LHCN-M2 (cell line): ENCODE measurements at regions not wholly inside any gene's neighbourhood (a gene's known extent, or its start where the extent isn't known, plus 50 kb on each side); places are given as distances from the start of the nearest gene placed in this dataset.
A peak's percentile ranks its signal among the peaks of the same experiment; 100 is the strongest.

Experiments used
- DNase-seq: peaks from one replicate; pipeline ENCODE4 v3.0.0-alpha.2; 2012; ENCODE audit warnings: low read depth

DNA sequence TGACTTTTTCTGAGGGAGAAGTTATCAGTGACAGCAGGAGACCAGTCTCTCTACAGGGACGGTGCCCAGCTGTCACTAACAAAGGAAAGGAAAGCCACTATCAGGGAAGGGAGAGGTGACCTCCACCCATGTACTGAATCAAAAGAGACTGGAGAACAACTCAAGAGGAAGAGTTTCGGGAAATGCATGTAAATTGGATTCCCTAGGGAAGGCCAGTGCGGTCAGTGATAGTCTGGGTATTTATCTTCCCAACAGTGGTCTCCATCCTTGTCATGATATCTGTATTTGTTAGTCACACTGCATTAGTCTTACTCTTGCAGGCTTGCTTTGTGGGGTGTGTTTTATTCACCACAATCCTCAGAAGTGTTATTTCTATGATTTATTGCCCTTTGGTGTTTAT is 193.4 kb upstream of the KIRREL3 start:
- no peak for DNase-seq

DNA sequence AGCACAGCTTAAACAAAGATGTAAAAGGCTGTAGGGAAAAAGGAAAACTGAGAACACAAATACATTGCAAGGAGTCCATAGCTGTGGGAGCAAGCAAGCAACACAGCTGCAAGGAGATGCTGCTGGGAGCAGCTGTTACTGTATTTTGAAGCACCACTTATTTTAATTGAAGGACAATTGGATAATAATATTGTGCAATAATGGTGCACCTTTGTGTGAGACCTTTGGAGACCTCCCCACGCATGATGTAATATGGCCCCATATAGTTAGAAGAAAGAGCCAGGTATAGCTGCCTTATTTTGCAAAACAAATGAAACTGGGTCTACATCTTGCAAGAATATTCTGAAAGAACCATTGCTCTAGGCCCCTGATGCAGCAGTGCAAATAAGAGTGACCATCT is 191.1 kb upstream of the KIRREL3 start:
- DNase-seq, result no peak

DNA sequence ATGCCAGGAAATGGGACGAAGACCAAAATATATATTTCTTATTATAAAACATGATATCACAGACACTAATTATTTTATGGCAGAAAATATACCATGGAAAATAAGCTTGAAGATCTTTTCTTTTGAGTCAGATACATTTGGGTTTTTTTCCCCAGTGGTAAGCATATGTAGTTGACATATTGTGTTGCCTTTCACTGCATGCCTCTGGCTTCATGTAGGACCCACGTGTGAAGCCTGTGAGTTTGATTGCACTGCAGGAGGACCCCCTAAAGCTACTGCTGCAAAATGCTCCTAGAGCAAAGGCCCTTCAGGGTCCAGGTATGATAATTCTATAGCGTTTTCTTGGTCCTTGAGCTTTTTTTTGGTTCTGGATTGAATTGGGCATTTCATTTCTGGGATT is 190.7 kb upstream of the KIRREL3 start:
- no peak for DNase-seq

DNA sequence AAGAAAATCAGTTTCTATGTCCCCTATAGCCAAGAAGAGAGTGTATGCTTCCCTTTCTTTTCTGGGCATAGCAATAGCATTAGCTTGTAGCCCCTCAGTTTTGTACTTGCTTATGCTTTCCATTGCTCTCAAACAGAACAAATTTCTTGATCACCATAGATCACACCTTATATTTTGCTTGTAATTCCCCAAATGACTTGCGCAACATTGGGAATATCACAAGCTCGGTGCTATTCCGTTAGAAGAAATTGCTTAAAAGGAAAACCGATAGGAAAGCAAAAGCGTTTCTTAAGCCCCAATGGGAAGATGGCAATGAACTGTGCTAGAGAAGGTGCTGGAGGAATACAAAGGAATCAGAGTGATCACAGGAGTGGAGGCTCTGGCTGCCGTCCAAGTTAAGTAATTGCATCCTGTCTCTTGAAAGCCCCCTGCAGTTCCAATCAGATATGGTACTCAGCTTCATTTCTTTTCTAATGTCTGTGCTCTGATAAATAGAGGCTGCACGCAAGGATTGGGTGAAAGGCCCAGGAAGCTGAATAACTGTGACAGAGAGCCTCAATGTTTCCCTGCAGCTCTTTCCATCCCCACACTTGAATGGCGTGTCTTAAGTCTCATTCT is 182.1 kb upstream of the KIRREL3 start:
- no peak for DNase-seq

DNA sequence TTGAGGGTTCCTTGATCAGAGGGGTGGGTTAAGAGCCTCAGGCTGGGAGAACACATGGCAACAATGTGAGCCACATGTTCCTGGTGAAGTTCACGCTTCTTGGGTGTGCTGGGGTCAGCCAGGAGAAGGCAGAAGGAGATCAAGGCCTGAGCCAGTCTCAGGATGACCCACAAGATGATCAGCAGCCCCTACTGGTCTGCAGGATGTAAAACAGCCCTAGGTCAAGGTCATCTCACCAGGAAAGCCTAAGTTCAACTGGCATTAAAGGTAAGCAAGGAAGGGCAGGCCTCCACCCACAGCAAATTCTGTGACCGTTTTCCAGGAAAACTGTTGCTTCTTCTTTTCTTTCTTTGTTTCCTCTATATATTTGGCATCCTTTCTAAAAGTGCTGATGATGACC is 156.7 kb upstream of the KIRREL3 start:
- no peak for DNase-seq

DNA sequence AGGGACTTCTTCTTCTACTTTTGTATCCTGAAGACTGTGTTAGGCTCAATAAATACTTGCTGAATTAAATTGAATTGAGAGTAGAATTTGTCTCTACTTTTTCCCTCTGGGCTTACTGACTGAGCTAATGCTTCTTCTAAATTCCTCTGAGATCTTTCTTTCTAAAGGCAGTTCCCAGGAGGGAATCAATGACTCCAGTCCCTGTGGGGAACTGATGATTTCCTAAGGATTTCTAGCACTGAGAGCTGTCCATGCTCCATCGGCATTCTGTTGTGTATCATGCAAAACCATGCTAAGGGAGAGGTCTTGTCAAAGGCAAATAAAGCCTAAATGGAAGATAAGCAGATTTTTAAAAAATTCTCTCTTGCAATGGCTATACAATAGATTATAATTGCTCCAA is 148.8 kb upstream of the KIRREL3 start:
- no peak for DNase-seq

DNA sequence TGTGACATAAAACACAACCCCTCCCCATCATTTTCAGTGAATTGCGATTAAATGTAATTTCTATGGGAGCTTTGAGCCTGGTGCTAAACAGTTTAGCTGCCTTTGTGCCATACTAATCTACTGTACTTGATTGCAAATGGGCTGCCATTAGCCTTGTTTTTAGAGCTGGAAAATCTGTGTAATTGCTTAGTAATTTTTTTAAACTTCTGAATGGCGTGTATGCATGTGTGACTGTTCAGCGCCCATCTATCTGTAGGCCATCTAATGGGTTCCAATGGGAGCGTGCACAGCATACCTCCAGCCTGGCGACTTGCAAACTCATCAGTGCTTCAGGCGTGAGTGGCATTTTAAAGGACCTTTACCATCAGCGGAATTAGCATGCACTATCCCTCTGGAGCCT is 142.7 kb upstream of the KIRREL3 start:
- DNase-seq, result no peak

DNA sequence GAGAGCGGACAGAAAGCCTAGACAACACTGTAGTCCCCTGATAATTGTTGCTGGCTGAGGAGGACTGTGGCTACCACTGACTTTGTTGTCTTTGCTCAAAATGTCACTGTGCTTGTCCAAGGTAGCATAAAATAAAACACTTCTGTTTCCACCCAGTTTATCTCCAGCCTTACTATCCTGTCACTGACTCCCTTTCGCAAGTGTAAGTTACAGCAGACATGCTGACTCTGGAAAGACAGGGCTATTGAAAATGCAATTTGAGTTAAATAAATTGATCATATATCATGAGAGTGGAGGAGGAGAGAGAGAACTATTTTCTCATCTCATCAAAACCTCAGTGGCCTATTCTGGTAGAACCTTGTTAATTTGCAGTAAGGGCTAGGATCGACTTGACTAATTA is 138.0 kb upstream of the KIRREL3 start:
- no peak for DNase-seq

DNA sequence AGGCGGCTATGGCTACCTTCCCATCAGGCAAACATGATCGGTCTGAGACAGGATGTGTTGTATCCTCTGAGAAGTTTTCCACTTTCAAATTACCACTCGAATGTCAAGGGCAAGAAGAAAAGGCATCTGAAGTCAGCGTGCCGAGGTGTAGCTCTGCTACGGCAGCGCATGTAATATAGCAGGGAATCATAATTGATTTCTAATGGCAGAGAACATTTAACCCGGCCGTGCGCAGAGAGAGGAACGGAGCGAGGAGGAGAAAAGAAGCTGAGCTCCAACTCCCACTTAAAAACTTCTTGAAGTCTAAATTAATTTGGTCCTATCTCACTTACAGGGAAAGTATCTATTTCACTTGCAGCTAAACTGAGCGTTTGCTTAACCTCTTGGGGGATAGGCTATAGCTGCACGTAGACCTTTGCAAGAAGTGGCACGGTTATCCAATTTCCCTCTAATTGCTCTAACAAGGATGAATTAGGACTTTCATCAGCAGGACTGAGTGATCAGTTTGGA is 137.3 kb upstream of the KIRREL3 start:
- no peak for DNase-seq

DNA sequence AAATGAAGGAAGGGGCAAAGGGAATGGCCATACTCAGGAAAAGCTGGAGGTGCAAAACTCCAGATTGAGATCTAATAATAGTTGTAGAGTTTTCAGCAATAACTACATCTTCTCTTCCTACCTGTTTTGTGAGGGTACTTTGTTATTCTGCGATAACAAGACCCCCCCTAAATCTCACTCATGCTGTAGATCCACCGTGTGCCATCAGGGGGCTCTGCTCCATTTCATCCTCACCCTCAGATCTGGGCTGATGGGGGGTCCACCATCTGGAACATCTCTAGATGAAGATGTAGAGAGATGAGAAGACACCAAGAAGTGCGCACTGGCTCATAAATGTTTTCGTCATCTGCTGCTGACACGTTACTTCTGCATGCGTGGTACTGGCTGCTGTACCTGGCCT is 135.9 kb upstream of the KIRREL3 start:
- no peak for DNase-seq

DNA sequence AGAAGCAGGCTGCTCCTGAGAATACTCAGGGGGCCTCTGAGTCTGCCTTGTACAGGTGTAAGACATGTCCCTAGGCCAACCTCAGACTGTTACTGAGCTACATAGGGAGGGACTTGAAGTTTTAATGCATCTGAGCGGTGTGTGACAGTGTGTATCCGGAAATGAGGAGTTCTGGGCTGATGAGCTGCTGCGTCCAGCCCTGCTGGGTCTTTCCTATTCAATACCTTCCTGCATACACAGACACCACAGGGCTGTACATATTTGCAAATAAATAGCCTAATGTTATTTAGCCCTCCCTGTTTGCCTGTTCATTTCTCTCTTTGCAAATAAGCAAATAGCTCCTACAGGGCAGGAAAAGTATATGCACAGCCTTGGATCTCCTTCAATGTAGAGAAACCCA is 134.7 kb upstream of the KIRREL3 start:
- no peak for DNase-seq

DNA sequence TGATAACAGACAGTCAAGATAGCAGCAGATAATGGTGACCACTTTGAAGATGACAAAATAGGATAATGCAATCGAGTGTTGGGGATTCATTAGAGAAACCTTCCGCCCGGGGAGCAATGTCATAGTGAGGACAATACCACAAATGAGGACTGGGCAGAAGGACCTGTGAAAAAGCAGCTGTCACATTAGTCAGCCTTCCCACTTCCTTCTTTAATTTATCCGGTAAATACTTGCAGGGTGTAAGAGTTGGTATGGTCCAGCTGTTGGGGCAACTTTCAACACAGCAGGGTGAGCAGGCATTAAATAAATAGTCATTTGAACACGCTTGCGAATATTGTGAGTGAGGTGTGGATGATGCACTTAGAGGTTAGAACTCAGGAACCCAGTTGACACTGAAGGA is 132.5 kb upstream of the KIRREL3 start:
- DNase-seq, result peak; percentile 93

DNA sequence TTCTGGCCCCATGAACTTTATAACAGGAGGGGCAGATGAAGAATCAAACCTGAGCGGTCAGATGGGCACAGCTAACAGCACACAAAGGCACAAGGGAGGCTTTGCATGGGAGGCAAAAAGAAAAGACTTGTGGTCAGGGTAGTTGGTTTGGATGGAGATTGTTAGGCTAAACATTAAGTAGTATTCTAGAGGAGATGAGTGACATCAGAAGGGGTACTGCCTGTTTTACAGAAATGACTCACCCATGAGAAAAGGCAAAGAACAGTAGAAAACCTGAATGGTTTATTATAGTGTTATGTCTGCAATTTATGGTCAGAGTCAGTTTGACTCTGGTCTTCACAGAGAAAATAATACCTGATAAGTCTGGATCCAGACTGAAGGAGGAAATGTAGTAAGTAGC is 129.8 kb upstream of the KIRREL3 start:
- DNase-seq, result peak; percentile 38

DNA sequence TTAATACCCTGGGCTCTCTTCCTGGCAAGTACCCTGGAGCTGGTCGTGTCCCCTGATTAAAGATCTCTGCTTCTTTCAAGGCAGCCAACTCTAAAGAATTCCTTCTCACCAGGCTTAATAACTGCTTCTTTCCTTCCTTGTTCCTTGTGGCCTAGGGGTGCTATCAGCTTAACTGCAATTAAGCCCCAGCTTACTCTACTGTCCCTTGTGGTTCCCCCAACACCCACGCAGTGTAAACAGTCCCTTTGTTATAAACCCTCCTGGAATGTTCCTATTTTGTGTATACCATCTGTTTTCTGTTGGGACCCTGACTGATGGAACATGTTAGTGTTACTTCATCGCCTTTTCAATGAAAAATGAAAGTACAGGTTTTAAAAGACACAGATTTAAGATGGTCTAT is 126.4 kb upstream of the KIRREL3 start:
- DNase-seq, result peak; percentile 41

DNA sequence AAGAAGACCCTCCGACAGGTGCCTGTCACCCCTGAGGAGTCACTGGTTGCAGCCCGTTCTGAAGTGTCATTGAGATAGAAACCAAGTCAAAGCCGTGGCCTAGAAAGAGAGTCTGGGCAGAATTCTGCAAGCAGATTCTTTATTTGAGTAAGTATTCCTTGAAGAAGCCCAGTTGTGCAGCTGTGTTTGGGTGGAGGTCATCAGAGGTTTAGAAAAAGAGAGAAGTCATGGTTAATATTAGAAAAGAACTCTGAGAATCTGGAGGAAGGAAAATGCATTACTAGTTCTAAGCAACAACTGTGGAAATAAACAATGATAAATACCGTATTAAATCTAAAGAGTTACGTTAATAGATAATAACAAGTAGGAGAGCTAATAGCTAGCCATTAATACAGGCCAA is 118.8 kb upstream of the KIRREL3 start:
- no peak for DNase-seq

DNA sequence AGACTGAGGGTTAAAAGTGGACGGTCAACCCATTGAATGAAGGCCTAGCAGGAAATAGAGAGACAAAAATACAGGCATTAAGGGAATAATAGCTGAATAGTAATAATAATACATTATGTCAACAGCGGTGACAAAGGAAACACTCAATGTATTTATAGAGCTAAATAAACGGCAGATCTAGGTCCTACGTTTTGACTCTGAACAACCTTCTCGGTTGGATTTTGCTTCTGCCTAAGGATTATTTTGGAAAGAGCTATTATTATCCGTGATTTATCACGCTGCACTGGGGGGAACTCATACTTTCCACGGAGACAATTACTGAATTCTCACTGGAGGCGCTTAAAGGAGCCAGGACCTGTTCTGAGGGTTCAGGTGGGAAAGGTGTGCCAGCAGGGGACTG is 118.2 kb upstream of the KIRREL3 start:
- no peak for DNase-seq

DNA sequence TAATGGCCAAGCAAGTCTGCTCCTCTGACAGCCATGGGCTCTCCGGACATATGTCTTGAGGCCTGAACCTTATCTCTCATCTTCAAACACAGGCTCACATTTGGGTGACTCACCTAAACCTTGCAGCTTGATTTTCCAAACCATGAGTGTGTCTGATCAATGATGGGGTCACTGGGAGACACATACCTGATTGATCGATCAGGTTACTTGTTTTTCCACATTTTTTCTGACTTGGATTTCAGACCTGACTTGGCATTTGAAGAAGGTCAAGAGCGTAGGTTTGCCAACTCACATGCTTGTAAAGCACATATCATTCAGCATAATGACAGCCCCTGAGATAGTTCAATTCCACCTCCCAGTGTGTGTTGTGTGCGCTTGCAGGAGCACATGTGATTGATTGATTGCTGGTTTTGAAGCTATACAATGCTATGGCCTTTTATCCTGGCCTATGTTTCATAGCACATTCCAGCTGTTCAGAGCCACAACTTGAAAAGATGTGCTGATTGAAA is 116.7 kb upstream of the KIRREL3 start:
- DNase-seq, result no peak

DNA sequence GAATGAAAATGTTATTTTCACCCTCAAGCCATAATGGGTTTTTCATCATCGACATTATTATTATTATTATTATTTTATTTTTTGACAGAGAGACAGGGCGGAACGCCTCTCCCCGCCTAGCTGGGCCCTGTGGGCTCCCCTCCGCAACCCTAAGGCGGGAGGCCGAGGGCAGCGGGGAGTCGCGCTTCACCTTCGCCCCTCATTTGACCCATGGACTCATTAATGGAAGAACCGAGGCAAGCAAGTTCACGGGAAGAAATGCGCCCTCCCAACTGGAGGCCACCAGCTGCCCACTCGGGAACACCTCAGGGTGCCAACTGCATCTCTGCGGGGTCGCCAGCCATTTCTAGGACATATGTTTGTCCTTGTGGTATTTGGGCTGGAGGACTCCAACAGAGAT is 115.3 kb upstream of the KIRREL3 start:
- DNase-seq, result no peak

DNA sequence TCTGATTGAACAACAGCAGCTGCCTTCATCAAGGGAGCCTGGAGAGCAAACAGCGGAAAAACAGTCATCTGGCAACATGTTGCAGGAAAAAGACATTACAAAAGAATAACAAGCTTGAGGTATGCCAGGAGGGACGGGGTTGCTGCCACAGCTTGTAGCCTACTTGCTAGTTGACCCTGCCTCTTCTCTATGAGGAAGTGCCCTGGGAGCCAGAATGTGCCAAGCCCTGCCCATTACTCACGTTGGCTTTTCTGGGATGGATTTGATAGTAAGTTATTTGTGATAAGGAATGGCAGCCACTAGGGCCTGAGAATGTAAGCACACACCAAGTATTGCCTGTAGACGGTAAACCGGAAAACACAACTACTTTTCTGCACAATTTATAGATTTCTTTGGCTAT is 113.5 kb upstream of the KIRREL3 start:
- DNase-seq, result no peak

DNA sequence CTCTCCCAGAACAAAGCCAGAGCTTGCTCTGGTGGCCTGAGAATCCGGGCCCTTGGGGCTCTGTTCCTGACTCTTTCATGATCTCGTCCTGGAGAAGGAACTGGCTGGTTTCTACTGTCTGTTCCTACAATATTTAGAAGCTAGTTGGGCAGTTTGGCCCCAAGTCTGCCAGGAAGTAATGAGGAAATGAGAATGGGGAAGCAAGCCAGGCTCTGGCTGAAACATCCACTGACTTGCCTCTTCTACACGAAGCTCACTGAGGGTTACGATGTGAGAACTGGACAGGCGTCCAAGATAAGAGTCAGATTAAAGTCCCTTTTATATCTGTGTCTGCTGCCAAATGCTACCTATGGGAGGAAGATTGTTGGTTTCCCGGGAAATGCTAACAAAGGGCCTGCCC is 110.0 kb upstream of the KIRREL3 start:
- DNase-seq, result no peak

DNA sequence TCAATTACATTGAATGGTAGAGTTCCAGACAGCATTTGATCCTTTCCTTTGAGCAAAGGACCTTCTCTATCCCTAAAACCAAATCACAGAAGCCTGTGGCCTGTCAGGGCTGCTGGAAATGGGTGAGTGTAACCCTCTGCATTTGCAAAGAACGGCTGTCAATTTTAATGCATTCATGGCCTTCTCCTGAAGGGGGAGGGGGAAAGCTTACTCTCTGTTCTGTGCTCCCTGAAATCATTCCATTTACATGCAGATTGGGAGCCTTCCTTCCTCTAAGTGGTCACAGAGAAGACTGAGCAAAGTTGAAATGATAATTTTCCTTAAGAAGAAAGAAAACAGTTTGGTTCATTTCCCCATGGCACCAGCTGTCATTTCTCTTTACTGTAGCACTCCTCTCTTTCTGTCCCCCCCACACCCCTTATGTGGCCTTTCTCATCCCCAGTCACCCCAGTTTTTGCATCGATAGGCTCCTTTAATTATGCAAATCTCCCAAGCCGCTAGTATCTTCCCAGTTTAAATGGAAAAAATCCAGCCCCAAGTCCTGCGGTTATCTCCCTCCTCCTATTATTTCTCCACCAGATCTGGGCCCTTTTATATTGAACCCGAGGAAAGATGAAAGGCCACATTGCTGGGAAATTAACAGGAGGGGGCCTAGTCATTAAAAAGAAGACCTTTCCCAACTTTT is 109.4 kb upstream of the KIRREL3 start:
- DNase-seq, result no peak

DNA sequence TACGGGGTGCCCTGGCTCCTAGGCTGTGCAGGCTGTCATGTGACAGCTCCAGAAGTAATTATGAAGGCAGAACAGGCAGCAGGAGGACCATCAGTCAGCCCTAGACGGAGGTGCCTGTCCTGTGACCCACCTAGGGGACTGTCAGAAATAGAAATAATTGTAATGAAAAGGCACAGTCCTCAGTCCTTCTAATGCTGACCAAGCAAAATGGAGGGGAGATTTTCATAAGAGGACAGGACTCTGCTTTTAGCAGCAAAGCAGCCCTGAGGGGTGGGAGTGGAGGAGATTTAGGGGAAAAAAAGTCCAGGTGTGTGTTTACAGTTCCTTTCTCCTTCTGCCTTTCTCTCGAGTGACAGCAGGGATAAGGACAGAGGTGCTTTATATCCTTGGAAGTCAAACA is 108.3 kb upstream of the KIRREL3 start:
- no peak for DNase-seq

DNA sequence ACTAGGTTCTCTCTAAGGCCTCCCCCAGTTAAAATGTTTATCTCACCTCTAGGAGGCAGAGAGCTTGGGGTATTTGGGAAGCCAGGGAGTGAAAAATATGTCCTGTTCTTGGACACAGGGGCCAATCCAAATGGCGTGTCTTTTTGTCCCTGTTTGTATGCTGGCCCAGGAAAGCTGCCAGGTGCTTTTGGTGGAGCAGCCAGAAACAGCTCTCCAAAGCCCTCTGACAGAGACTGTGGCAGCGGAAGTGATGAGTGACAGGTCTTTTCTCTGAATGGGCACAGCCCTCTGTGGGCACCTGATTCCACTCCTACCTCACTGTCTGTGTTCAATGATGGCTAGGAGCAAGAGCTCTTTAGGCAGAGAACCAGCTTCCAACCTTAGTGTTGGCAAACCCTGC is 106.4 kb upstream of the KIRREL3 start:
- no peak for DNase-seq
